GM12873 (cell line): ENCODE measurements at regions not wholly inside any gene's neighbourhood (a gene's known extent, or its start where the extent isn't known, plus 50 kb on each side); places are given as distances from the start of the nearest gene placed in this dataset.

ENCODE experiments used
- CTCF ChIP-seq: IDR thresholded peaks from 2 replicates; pipeline ENCODE4 v1.5.1; 2012; ENCODE audit warnings: low read depth, mild to moderate bottlenecking, moderate library complexity, low read length, control low read depth; ENCODE audit not compliant: insufficient read depth; ENCODE audit errors: missing control alignments

GRCh38 chr6:81808851-81809570 is 56.5 kb upstream of the TENT5A start:
- no peak for TF ChIP-seq CTCF

GRCh38 chr6:81806793-81807565 is 54.5 kb upstream of the TENT5A start:
- no peak for TF ChIP-seq CTCF

- no peak for TF ChIP-seq CTCF
Observed at GRCh38 chr6:81802356-81802755, 49.9 kb upstream of the TENT5A start.
